Activated CD8-positive, alpha-beta T cell treated with anti-CD3 and anti-CD28 coated beads for 36 hours (primary cell): ENCODE measurements at regions not wholly inside any gene's neighbourhood (a gene's known extent, or its start where the extent isn't known, plus 50 kb on each side); places are given as distances from the start of the nearest gene placed in this dataset.

Experiments used
- ATAC-seq: fragments of 200-7000 bp; cut with Tn5 transposase; one replicate; pipeline ENCODE4 v1.10.0; 2021; ENCODE audit warnings: mild to moderate bottlenecking, moderate library complexity
- CTCF ChIA-PET: fragments of 350-600 bp; sonication (Branson Sonifier 250); formaldehyde crosslinking; loops from one replicate; lab custom pipeline; 2021; ENCODE audit warnings: antibody characterized with exemption; lab: Charles Lee
- POLR2A ChIA-PET: fragments of 350-600 bp; sonication (Branson Sonifier 250); formaldehyde crosslinking; loops from one replicate; lab custom pipeline; 2021; ENCODE audit warnings: antibody characterized with exemption; lab: Charles Lee
- DNase-seq: peaks from one replicate; pipeline ENCODE4 v3.0.0-alpha.2; 2020
- H3K27ac Mint-ChIP-seq: one replicate; pipeline ENCODE4 v1.8.0; 2021; ENCODE audit warnings: mild to moderate bottlenecking, mixed read lengths
- H3K27me3 Mint-ChIP-seq: one replicate; pipeline ENCODE4 v1.8.0; 2021; ENCODE audit warnings: mixed read lengths
- H3K36me3 Mint-ChIP-seq: one replicate; pipeline ENCODE4 v1.8.0; 2021; ENCODE audit warnings: low read depth, mixed read lengths
- H3K4me1 Mint-ChIP-seq: one replicate; pipeline ENCODE4 v1.8.0; 2021; ENCODE audit warnings: low read depth, mixed read lengths
- H3K4me3 Mint-ChIP-seq: one replicate; pipeline ENCODE4 v1.8.0; 2021; ENCODE audit warnings: mild to moderate bottlenecking, moderate library complexity, mixed read lengths
- H3K9me3 Mint-ChIP-seq: one replicate; pipeline ENCODE4 v1.8.0; 2021; ENCODE audit warnings: mixed read lengths
- CTCF ChIP-seq: fragments of 200-600 bp; IDR thresholded peaks from one replicate; pipeline ENCODE4 v1.8.0; 2022; ENCODE audit warnings: antibody characterized with exemption, mild to moderate bottlenecking
- intact Hi-C: fragments of 100-400 bp; cut with micrococcal nuclease; formaldehyde crosslinking; loops from one replicate; pipeline ENCODE4 v1.10.0; 2022

- Mint-ChIP-seq H3K36me3 (no peaks in the 10 kb centered on the region), H3K4me1 (no peaks in the 10 kb centered on the region), H3K27me3 (peaks cover 4% of the 10 kb centered on the region), H3K27ac (no peak overlapping the region), H3K9me3 (no peaks in the 10 kb centered on the region), H3K4me3 (no peak overlapping the region)
- peak; percentile 42 for ATAC-seq
- ChIA-PET POLR2A (no interaction called here), CTCF (no interaction called here)
- TF ChIP-seq CTCF: no peak
- intact Hi-C loops: no loop called here
- DNase-seq: peak; percentile 13
Measured at GRCh38 chrX:11944501-11944900, 186.5 kb downstream of the MSL3 start.

- Mint-ChIP-seq H3K4me3 (no peak overlapping the region), H3K9me3 (no peaks in the 10 kb centered on the region), H3K36me3 (no peaks in the 10 kb centered on the region), H3K4me1 (no peaks in the 10 kb centered on the region), H3K27me3 (peaks cover 4% of the 10 kb centered on the region), H3K27ac (no peak overlapping the region)
- no peak for ATAC-seq
- no peak for DNase-seq
- POLR2A ChIA-PET: no interaction called here
- CTCF ChIA-PET: no interaction called here
- intact Hi-C loops: no loop called here
- TF ChIP-seq CTCF: no peak
Measured at GRCh38 chrX:11949291-11949690, 189.0 kb upstream of the FRMPD4 start.

- TF ChIP-seq CTCF: no peak
- ChIA-PET POLR2A (no interaction called here), CTCF (no interaction called here)
- no peak overlapping the region for H3K4me3 Mint-ChIP-seq
- ATAC-seq (no peak), DNase-seq (no peak)
- intact Hi-C loops: no loop called here
- H3K27ac Mint-ChIP-seq: no peak overlapping the region
- H3K36me3 Mint-ChIP-seq: no peaks in the 10 kb centered on the region
- H3K27me3 Mint-ChIP-seq: peaks cover 1% of the 10 kb centered on the region
- no peaks in the 10 kb centered on the region for H3K9me3 Mint-ChIP-seq
- H3K4me1 Mint-ChIP-seq: no peaks in the 10 kb centered on the region
Measured at GRCh38 chrX:11952176-11952720, 186.0 kb upstream of the FRMPD4 start.

GRCh38 chrX:11953615-11954014 is 184.7 kb upstream of the FRMPD4 start:
- intact Hi-C loops: no loop called here
- TF ChIP-seq CTCF: no peak
- ChIA-PET CTCF (no interaction called here), POLR2A (no interaction called here)
- no peak overlapping the region for H3K4me3 Mint-ChIP-seq
- no peaks in the 10 kb centered on the region for H3K36me3 Mint-ChIP-seq
- H3K27ac Mint-ChIP-seq: no peak overlapping the region
- ATAC-seq (no peak), DNase-seq (no peak)
- no peaks in the 10 kb centered on the region for H3K9me3 Mint-ChIP-seq
- H3K27me3 Mint-ChIP-seq: no peaks in the 10 kb centered on the region
- no peaks in the 10 kb centered on the region for H3K4me1 Mint-ChIP-seq

- no peaks in the 10 kb centered on the region for H3K36me3 Mint-ChIP-seq
- no peaks in the 10 kb centered on the region for H3K9me3 Mint-ChIP-seq
- DNase-seq: no peak
- no peaks in the 10 kb centered on the region for H3K4me1 Mint-ChIP-seq
- intact Hi-C loops: no loop called here
- H3K4me3 Mint-ChIP-seq: no peak overlapping the region
- ChIA-PET CTCF (no interaction called here), POLR2A (no interaction called here)
- no peak overlapping the region for H3K27ac Mint-ChIP-seq
- H3K27me3 Mint-ChIP-seq: no peaks in the 10 kb centered on the region
- no peak for ATAC-seq
- TF ChIP-seq CTCF: no peak
Measured at GRCh38 chrX:11954176-11954575, 184.1 kb upstream of the FRMPD4 start.
